ENCODE measurements at regions not wholly inside any gene's neighbourhood (a gene's known extent, or its start where the extent isn't known, plus 50 kb on each side); places are given as distances from the start of the nearest gene placed in this dataset.
"Not testable (repeated sequence)": the region's sequence is repeated elsewhere in the genome, so short reads cannot be mapped to it uniquely, and the experiment has no call there.

- not testable (repeated sequence) for H3K4me3 ChIP-seq, H3K27me3 ChIP-seq, H3K36me3 ChIP-seq, H3K9ac ChIP-seq, H3K4me1 ChIP-seq, H3K4me2 ChIP-seq, H3K27ac ChIP-seq, H4K20me1 ChIP-seq, H3K9me3 ChIP-seq
These were observed 55.3 kb downstream of the BBS10 start for GRCh38 chr12:76292891-76293290.

DNA sequence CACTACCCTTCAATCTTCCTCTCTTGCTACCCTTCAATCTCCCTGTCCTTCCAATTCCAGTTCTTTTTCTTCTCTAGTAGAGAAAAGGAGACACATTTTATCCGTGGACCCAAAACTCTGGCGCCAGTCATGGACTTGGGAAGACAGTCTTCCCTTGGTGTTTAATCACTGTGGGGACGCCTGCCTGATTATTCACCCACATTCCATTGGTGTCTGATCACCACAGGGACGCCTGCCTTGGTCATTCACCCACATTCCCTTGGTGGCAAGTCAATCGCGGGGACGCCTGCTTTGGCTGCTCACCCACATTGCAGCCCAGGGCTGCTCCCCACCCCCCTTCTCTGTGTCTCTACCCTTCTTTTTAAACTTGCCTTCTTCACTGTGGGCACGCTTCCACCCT lies 55.9 kb downstream of the BBS10 start:
- not testable (repeated sequence) for H3K4me2 ChIP-seq, H3K27ac ChIP-seq, H3K4me3 ChIP-seq, H3K9ac ChIP-seq, H3K27me3 ChIP-seq, H3K4me1 ChIP-seq, H3K9me3 ChIP-seq, H3K36me3 ChIP-seq, H4K20me1 ChIP-seq

GRCh38 chr12:76290963-76291859 lies 57.0 kb downstream of the BBS10 start:
- TF ChIP-seq Cebpa-rat (IDR thresholded peaks at IDR 0.05): no peak
- H3K27ac ChIP-seq: no peak overlapping the region

GRCh38 chr12:76288218-76288617 lies 60.0 kb downstream of the BBS10 start:
- H3K4me1 ChIP-seq: no peaks in the 10 kb centered on the region
- no peak for TF ChIP-seq Cebpa-rat (IDR thresholded peaks at IDR 0.05)
- no peaks in the 10 kb centered on the region for H3K27me3 ChIP-seq

More at GRCh38 chr12:76290963-76291859, 57.0 kb downstream of the BBS10 start:
- H3K27me3 ChIP-seq: no peaks in the 10 kb centered on the region
- H3K9me3 ChIP-seq: no peaks in the 10 kb centered on the region; the same call in 1 of the 2 replicates
- H3K4me3 ChIP-seq: no peak overlapping the region
- H3K36me3 ChIP-seq: no peaks in the 10 kb centered on the region
- H3K9ac ChIP-seq: no peak overlapping the region
- no peaks in the 10 kb centered on the region for H4K20me1 ChIP-seq
- no peaks in the 10 kb centered on the region for H3K4me1 ChIP-seq
- H3K4me2 ChIP-seq: no peak overlapping the region

GRCh38 chr12:76284816-76285750 lies 63.1 kb downstream of the BBS10 start:
- H3K9me3 ChIP-seq: no peaks in the 10 kb centered on the region
- no peak overlapping the region for H3K9ac ChIP-seq
- no peak for TF ChIP-seq Cebpa-rat (IDR thresholded peaks at IDR 0.05)
- no peak overlapping the region for H3K27ac ChIP-seq
- H3K4me1 ChIP-seq: no peaks in the 10 kb centered on the region
- H3K27me3 ChIP-seq: no peaks in the 10 kb centered on the region
- H3K4me3 ChIP-seq: no peak overlapping the region
- H4K20me1 ChIP-seq: no peaks in the 10 kb centered on the region
- H3K36me3 ChIP-seq: no peaks in the 10 kb centered on the region
- H3K4me2 ChIP-seq: no peak overlapping the region

More at GRCh38 chr12:76288218-76288617, 60.0 kb downstream of the BBS10 start:
- Histone ChIP-seq H4K20me1 (no peaks in the 10 kb centered on the region), H3K4me2 (no peak overlapping the region), H3K9ac (no peak overlapping the region), H3K4me3 (no peak overlapping the region), H3K36me3 (no peaks in the 10 kb centered on the region), H3K9me3 (no peaks in the 10 kb centered on the region; the same call in 1 of the 2 replicates), H3K27ac (no peak overlapping the region)

DNA sequence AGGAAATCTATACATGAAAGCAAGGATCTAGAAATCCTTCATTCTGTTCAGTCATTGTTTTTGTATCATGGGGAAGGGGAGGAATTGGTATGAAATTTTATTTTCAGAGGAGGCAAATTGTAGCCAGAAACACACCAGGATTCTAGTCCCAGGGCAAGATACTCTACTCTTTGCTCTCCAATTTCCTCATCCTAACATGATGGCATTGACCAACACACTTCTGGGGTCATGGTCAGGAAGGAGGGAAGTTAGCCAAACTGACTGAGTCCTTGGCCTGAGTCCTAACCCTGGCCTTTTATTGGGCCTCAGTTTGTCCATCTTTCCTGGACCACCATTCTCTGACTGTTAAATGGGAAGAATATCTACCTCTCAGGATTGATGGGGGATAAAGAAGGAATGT lies 65.5 kb downstream of the BBS10 start:
- Histone ChIP-seq H3K4me2 (no peak overlapping the region), H3K4me3 (no peak overlapping the region), H3K9me3 (no peaks in the 10 kb centered on the region), H3K36me3 (no peaks in the 10 kb centered on the region), H3K9ac (no peak overlapping the region), H3K27me3 (no peaks in the 10 kb centered on the region), H3K27ac (no peak overlapping the region), H4K20me1 (no peaks in the 10 kb centered on the region), H3K4me1 (no peaks in the 10 kb centered on the region)
- no peak for TF ChIP-seq Cebpa-rat (IDR thresholded peaks at IDR 0.05)

DNA sequence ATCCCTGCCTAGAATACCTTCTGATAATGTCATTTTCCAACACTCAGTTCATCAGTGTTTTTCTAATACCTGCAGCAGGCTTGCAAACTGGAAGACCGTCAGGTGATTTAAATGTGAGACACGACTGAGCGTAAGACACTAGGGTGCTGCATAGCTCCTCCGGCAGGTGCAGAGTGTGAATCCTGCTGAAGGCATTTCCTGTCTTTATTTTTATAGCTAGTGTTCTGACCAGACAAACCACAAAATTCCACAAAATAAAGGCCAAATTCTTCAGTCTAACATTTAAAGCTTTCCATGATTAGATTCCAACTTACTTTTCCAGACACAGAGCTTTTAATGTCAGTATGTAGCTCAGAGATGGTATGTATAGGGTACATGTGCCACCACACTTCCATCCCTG lies 70.7 kb downstream of the BBS10 start:
- H3K9me3 ChIP-seq: no peaks in the 10 kb centered on the region
- no peaks in the 10 kb centered on the region for H3K36me3 ChIP-seq
- H3K27ac ChIP-seq: no peak overlapping the region
- no peaks in the 10 kb centered on the region for H3K4me1 ChIP-seq
- no peak overlapping the region for H3K9ac ChIP-seq
- no peaks in the 10 kb centered on the region for H4K20me1 ChIP-seq
- H3K27me3 ChIP-seq: no peaks in the 10 kb centered on the region
- H3K4me2 ChIP-seq: no peak overlapping the region
- TF ChIP-seq Cebpa-rat (IDR thresholded peaks at IDR 0.05): no peak
- H3K4me3 ChIP-seq: no peak overlapping the region

DNA sequence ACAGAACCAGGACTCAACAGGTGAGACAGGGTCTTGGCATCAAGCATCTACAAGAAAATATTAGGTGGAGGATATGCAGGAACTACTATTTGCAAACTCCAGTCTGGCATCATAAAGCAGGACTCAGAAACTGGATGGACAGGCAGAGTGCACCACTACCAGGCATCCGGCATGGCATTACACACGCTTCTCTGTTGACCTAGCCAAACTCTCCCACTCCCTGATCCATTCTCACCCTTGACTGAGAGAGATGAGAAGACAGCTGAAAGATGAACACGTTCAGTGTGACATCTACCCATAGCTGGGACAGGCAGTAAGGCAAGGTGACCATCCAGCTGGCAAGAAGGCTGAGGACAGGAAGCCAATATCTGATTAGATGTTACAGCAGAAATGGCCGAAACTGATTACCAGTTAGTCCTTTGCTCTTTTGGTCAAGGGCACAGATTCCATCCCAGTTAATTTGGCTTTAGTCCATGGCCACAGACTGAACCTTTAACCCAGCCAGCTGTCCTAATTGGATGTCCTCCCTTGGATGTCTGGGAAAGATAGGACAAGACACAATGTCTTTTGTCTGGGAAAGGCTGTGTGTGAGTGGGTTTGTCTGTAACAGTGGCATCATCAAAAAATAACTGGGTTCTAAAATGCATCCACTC lies 71.6 kb downstream of the BBS10 start:
- no peak for TF ChIP-seq Cebpa-rat (IDR thresholded peaks at IDR 0.05)
- no peaks in the 10 kb centered on the region for H3K9me3 ChIP-seq
- no peaks in the 10 kb centered on the region for H3K4me1 ChIP-seq
- no peak overlapping the region for H3K9ac ChIP-seq
- H3K4me2 ChIP-seq: no peak overlapping the region
- no peaks in the 10 kb centered on the region for H3K36me3 ChIP-seq
- no peaks in the 10 kb centered on the region for H3K27me3 ChIP-seq
- no peak overlapping the region for H3K4me3 ChIP-seq
- no peaks in the 10 kb centered on the region for H4K20me1 ChIP-seq
- H3K27ac ChIP-seq: no peak overlapping the region

DNA sequence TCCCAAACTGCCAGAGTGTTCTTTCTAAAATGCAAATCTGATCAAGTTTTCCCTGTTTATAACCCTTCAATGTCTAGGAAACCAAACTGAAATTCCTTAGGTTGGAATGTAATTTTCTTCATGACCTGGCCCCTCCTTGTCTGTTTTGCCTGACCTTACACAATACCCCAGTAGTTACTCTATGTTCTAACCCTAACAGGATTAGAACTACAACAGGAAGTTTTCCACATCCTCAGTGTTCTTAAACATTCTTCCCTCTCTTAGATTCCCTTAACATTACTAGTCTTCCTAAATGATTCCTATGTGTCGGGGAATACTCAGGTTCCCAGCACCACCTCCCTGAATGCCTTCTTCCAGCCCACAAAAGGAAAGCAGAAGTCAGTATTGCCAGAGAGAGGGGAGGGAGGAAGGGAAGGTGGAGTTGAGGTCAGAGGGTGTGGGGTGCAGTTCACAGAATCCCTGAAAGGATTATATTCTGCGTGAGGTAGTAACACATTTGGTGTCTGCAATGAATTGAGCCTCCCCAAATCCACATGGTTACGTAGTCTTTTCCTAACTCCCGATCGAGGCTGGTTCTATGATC lies 72.6 kb downstream of the BBS10 start:
- no peaks in the 10 kb centered on the region for H3K36me3 ChIP-seq
- H3K4me1 ChIP-seq: no peaks in the 10 kb centered on the region
- no peaks in the 10 kb centered on the region for H3K9me3 ChIP-seq
- no peak overlapping the region for H3K9ac ChIP-seq
- TF ChIP-seq Cebpa-rat (IDR thresholded peaks at IDR 0.05): no peak
- H3K27ac ChIP-seq: no peak overlapping the region
- H3K4me3 ChIP-seq: no peak overlapping the region
- no peaks in the 10 kb centered on the region for H4K20me1 ChIP-seq
- no peak overlapping the region for H3K4me2 ChIP-seq
- H3K27me3 ChIP-seq: no peaks in the 10 kb centered on the region

Measured in BLaER1 (cell line).